AG10803 (cell line): ENCODE measurements at regions not wholly inside any gene's neighbourhood (a gene's known extent, or its start where the extent isn't known, plus 50 kb on each side); places are given as distances from the start of the nearest gene placed in this dataset.

Experiments
- DNase-seq: peaks from one replicate; pipeline ENCODE4 v3.0.0; 2010; ENCODE audit warnings: low read depth
- H3K4me3 ChIP-seq: 2 replicates; pipeline ENCODE4 v1.5.1; 2011; ENCODE audit warnings: mild to moderate bottlenecking, low read length, control low read depth
- CTCF ChIP-seq: conservative IDR thresholded peaks from 2 replicates; pipeline ENCODE4 v1.5.1; 2011; ENCODE audit warnings: mild to moderate bottlenecking, low read length, control low read depth, inconsistent platforms

GRCh38 chr2:47271054-47272000 is 95.0 kb upstream of the CALM2 start:
- TF ChIP-seq CTCF, result no peak
- H3K4me3 ChIP-seq, result no peak overlapping the region
- DNase-seq, result no peak

- no peak for TF ChIP-seq CTCF
- no peak overlapping the region for H3K4me3 ChIP-seq
- no peak for DNase-seq
Observed at GRCh38 chr2:47270421-47270820, 94.1 kb upstream of the CALM2 start.

DNA sequence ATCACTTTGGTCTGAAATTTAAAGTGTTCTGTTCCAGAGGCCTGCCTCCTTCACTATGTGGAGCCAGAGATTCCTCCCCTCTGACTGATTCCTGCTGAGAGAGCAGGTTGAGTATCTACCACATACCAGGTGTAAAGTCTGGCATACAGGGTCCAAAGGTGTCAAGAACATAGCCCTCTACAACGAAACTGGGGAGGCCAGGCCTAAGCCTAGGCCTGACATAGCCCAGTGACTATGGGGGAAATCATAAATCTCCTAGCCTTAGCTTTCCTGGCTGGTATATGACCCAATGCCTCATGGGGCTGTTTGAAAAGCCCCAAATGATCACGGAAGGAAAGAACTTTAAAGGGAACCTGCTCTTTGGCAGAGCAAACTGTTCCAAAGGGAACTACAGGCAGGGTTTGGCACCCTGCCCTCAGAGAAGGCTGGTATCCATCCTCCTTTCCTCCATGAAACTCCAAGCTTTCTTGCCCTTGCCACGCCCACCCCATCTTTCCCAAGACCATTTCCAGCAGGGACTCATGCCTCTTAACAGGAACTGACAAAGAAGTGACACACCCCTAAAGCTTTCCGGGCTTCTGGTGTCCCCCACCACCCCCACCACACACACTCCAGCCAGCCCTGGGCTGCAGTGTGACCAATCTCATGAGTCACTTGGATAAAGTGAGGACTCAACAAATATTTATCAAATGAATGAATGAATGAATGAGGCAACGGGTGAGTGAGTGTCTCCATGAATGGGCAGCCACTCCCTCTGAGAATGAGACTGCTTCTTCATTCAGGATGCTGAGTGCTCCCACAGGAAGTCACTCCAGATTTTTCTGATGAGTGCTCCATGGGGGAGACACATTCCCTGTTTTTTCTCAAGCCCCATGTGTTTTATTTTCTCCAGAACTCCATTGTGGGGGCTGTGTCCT is 93.3 kb upstream of the CALM2 start:
- DNase-seq, result peak; percentile 99
- no peak for TF ChIP-seq CTCF
- H3K4me3 ChIP-seq, result no peak overlapping the region

DNA sequence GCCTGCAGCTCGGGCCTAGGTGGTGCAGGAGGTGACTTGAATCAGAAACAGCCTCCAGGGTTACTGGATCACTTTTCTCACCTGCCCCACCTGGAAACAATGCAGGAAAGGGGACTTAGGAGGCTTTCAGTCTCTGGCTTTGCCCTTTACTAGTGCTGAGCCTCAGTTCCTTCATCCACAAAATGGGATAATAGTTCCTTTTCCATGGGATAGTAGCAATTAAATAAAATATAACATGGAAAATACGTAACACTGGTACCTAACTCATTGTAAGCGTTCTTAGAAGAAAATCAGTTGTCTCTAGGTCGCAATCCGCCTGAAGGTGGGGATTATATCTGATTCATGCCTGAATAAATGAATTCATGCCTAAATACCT is 91.4 kb upstream of the CALM2 start:
- H3K4me3 ChIP-seq, result no peak overlapping the region
- TF ChIP-seq CTCF, result no peak
- no peak for DNase-seq

- no peak overlapping the region for H3K4me3 ChIP-seq
- DNase-seq, result no peak
- TF ChIP-seq CTCF, result no peak
Observed at GRCh38 chr2:47266939-47267710, 90.8 kb upstream of the CALM2 start.

DNA sequence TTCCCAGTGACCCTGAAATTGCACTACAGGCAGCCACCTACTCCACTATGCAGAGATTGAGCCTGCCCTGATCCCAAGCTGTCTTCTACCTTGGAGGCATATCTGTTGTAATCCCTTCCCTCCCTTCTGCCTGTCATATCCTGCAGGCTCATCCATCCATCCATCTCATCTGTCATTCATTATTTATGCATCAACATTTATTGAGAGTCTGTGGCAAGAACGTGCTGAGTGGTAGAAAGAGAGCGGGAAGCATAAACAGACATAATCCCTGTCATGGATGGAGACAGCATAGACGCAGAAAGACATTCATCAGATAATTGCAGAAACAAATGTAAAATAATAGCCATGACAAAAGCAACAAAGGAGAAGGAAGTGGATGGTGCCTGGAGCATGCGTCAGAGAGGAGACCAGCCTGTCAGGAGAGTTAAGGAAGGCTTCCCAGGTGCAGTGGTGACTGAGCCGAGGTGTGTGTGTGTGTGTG is 89.5 kb upstream of the CALM2 start:
- no peak for TF ChIP-seq CTCF
- no peak overlapping the region for H3K4me3 ChIP-seq
- no peak for DNase-seq
